MM.1S (cell line): ENCODE measurements at regions not wholly inside any gene's neighbourhood (a gene's known extent, or its start where the extent isn't known, plus 50 kb on each side); places are given as distances from the start of the nearest gene placed in this dataset.

Experiments
- DNase-seq: peaks from one replicate; pipeline ENCODE4 v3.0.0-alpha.2; 2015
- H2AFZ ChIP-seq: fragments of 300-600 bp; sonication (generic); 2 replicates; pipeline ENCODE4 v1.6.0; 2016; ENCODE audit warnings: antibody characterized with exemption, low read length
- H3F3A ChIP-seq: fragments of 300-600 bp; sonication (generic); 2 replicates; pipeline ENCODE4 v1.6.1; 2016; ENCODE audit warnings: mild to moderate bottlenecking, antibody characterized with exemption, low read length, moderate library complexity, mixed read lengths; ENCODE audit not compliant: insufficient read depth
- H3K27ac ChIP-seq: fragments of 300-600 bp; sonication (generic); 2 replicates; pipeline ENCODE4 v1.5.1; 2016; ENCODE audit warnings: mild to moderate bottlenecking, low read length
- H3K27me3 ChIP-seq: fragments of 300-600 bp; sonication (generic); replicated peaks from 2 replicates; pipeline ENCODE4 v1.6.0; 2016; ENCODE audit warnings: low read length; ENCODE audit not compliant: insufficient read depth
- H3K36me3 ChIP-seq: fragments of 300-600 bp; sonication (generic); replicated peaks from 2 replicates; pipeline ENCODE4 v1.6.1; 2016; ENCODE audit warnings: mild to moderate bottlenecking, low read length, mixed read lengths; ENCODE audit not compliant: insufficient read depth
- H3K4me1 ChIP-seq: fragments of 300-600 bp; sonication (generic); 2 replicates; pipeline ENCODE4 v1.6.1; 2016; ENCODE audit warnings: low read length, mixed read lengths
- H3K4me2 ChIP-seq: fragments of 300-600 bp; sonication (generic); 2 replicates; pipeline ENCODE4 v1.6.0; 2016; ENCODE audit warnings: low read depth, low read length
- H3K4me3 ChIP-seq: fragments of 300-600 bp; sonication (generic); 2 replicates; pipeline ENCODE4 v1.5.1; 2016; ENCODE audit warnings: low read length, mixed read lengths
- H3K79me2 ChIP-seq: fragments of 300-600 bp; sonication (generic); 2 replicates; pipeline ENCODE4 v1.6.1; 2016; ENCODE audit warnings: mixed run types, low read length, mixed read lengths
- H3K9ac ChIP-seq: fragments of 300-600 bp; sonication (generic); 2 replicates; pipeline ENCODE4 v1.6.1; 2016; ENCODE audit warnings: low read length, mixed read lengths
- H3K9me2 ChIP-seq: fragments of 300-600 bp; sonication (generic); replicated peaks from 2 replicates; pipeline ENCODE4 v1.6.1; 2016; ENCODE audit warnings: mild to moderate bottlenecking, low read length, mixed read lengths; ENCODE audit not compliant: insufficient read depth
- H3K9me3 ChIP-seq: fragments of 300-600 bp; sonication (generic); replicated peaks from 2 replicates; pipeline ENCODE4 v1.6.1; 2016; ENCODE audit warnings: mild to moderate bottlenecking, low read length, mixed read lengths; ENCODE audit not compliant: insufficient read depth
- H4K20me1 ChIP-seq: fragments of 300-600 bp; sonication (generic); 2 replicates; pipeline ENCODE4 v1.6.1; 2016; ENCODE audit warnings: mild to moderate bottlenecking, low read length, moderate library complexity, mixed read lengths; ENCODE audit not compliant: insufficient read depth
- EZH2 ChIP-seq: fragments of 300-600 bp; sonication (generic); optimal IDR thresholded peaks from 2 replicates; pipeline ENCODE3; 2017; ENCODE audit warnings: low read depth, mild to moderate bottlenecking, antibody characterized with exemption, low read length, mixed read lengths
- EZH2phosphoT487 ChIP-seq: fragments of 300-600 bp; sonication (generic); IDR thresholded peaks from 2 replicates; pipeline ENCODE4 v1.6.1; 2018; ENCODE audit warnings: antibody characterized with exemption, low read length
- TF ChIP-seq, protein P1 (sequence below): fragments of 300-600 bp; sonication (generic); IDR thresholded peaks from 2 replicates; pipeline ENCODE4 v1.5.1; 2016; ENCODE audit warnings: antibody characterized with exemption, low read length, mixed read lengths

DNA sequence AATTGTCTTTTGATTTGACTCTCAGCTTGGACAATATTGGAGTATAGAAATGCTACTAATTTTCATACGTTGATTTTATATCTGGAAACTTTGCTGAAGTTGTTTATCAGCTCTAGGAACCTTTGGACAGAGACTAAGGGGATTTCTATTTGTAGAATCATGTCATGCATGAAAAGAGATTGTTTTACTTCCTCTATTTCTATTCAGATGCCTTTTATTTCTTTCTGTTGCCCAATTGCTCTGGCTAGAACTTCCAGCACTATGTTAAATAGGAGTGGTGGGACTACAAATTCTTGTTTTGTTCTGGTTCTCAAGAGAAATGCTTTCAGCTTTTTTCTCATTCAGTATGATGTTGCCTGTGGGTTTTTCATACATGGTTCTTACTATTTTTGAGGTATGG lies 112.8 kb upstream of the CDH12 start:
- H3K9me3 ChIP-seq: no peaks in the 10 kb centered on the region
- no peaks in the 10 kb centered on the region for H3K4me1 ChIP-seq
- H3K9me2 ChIP-seq: no peaks in the 10 kb centered on the region
- H3K27ac ChIP-seq: no peak overlapping the region
- TF ChIP-seq EZH2 (no peak), EZH2phosphoT487 (no peak)
- TF ChIP-seq, protein P1, sequence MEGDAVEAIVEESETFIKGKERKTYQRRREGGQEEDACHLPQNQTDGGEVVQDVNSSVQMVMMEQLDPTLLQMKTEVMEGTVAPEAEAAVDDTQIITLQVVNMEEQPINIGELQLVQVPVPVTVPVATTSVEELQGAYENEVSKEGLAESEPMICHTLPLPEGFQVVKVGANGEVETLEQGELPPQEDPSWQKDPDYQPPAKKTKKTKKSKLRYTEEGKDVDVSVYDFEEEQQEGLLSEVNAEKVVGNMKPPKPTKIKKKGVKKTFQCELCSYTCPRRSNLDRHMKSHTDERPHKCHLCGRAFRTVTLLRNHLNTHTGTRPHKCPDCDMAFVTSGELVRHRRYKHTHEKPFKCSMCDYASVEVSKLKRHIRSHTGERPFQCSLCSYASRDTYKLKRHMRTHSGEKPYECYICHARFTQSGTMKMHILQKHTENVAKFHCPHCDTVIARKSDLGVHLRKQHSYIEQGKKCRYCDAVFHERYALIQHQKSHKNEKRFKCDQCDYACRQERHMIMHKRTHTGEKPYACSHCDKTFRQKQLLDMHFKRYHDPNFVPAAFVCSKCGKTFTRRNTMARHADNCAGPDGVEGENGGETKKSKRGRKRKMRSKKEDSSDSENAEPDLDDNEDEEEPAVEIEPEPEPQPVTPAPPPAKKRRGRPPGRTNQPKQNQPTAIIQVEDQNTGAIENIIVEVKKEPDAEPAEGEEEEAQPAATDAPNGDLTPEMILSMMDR: no peak
- H3K27me3 ChIP-seq: no peaks in the 10 kb centered on the region
- H2AFZ ChIP-seq: no peak overlapping the region
- H4K20me1 ChIP-seq: no peaks in the 10 kb centered on the region
- H3K4me3 ChIP-seq: no peak overlapping the region
- H3K4me2 ChIP-seq: no peak overlapping the region
- H3K36me3 ChIP-seq: no peaks in the 10 kb centered on the region
- no peaks in the 10 kb centered on the region for H3K79me2 ChIP-seq
- no peak for DNase-seq
- H3F3A ChIP-seq: no peaks in the 10 kb centered on the region
- H3K9ac ChIP-seq: no peak overlapping the region

DNA sequence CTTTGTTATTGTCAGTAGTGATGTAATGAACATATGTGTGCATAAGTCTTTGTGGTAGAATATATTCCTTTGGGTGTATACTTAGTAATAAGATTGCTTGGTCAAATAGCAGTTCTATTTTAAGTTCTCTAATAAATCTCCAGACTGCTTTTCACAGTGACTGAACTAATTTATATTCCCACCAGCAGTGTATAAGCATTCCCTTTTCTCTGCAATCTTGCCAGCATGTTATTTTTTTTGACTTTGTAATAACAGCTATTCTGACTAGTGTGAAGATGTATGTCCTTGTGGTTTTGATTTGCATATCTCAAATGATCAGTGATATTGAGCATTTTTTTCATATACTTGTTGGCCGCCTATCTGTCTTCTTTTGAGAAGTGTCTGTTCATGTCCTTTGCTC lies 111.5 kb upstream of the CDH12 start:
- Histone ChIP-seq H3K9me3 (no peaks in the 10 kb centered on the region), H2AFZ (no peak overlapping the region), H3K79me2 (no peaks in the 10 kb centered on the region), H3K27ac (no peak overlapping the region), H3K9me2 (no peaks in the 10 kb centered on the region), H3K9ac (no peak overlapping the region), H3K27me3 (no peaks in the 10 kb centered on the region), H3K36me3 (no peaks in the 10 kb centered on the region), H3K4me1 (no peaks in the 10 kb centered on the region), H4K20me1 (no peaks in the 10 kb centered on the region), H3K4me3 (no peak overlapping the region), H3F3A (no peaks in the 10 kb centered on the region), H3K4me2 (no peak overlapping the region)
- TF ChIP-seq, protein P1: no peak
- TF ChIP-seq EZH2phosphoT487 (no peak), EZH2 (no peak)
- no peak for DNase-seq

DNA sequence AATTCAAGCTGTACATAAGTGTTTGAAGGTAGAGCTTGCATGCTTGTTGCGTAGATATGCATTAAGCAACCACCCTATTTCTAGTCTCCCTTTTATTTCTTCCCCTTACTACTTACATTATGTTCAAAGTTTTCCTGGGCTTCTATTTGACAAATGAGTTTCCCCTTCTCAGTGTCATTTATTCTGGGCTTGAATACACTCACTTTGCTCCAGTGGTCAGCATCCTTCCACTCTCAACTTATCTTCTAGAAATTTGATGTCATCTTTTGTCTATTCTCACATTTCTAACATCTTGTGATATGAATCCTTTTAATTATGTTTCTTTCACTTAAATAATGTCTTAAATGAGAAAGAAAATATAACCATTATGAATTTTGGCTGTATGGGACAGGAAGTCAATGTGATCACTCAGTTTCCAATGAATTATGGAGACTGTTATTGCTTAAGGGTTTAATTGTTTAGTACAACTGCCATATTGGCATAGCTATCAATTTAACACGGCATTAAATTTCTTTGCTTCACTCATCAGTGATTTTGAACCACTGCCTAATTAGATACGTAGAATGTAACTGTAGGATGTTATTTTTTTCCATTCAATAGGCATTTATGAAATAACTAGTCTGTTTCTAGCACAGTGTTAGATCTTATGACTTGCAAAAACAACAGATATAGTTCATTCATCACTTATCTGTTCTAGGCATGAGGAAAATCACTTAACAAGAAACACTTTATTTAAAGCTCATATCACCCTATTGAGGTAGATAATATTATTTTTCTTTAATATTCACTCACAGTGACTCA lies 105.5 kb upstream of the CDH12 start:
- H3K27ac ChIP-seq: no peak overlapping the region
- no peak for TF ChIP-seq EZH2phosphoT487
- TF ChIP-seq, protein P1: no peak
- TF ChIP-seq EZH2: no peak

More for the DNA sequence above, 105.5 kb upstream of the CDH12 start:
- no peaks in the 10 kb centered on the region for H4K20me1 ChIP-seq
- H3K9me3 ChIP-seq: no peaks in the 10 kb centered on the region
- H3K79me2 ChIP-seq: no peaks in the 10 kb centered on the region
- no peaks in the 10 kb centered on the region for H3K27me3 ChIP-seq
- H3K4me1 ChIP-seq: no peaks in the 10 kb centered on the region
- H3K36me3 ChIP-seq: no peaks in the 10 kb centered on the region
- no peak overlapping the region for H3K4me3 ChIP-seq
- no peak overlapping the region for H2AFZ ChIP-seq
- DNase-seq: no peak
- H3K9ac ChIP-seq: no peak overlapping the region
- H3K4me2 ChIP-seq: no peak overlapping the region
- H3F3A ChIP-seq: no peaks in the 10 kb centered on the region
- no peaks in the 10 kb centered on the region for H3K9me2 ChIP-seq
